ENCODE measurements at regions not wholly inside any gene's neighbourhood (a gene's known extent, or its start where the extent isn't known, plus 50 kb on each side); places are given as distances from the start of the nearest gene placed in this dataset.

DNA sequence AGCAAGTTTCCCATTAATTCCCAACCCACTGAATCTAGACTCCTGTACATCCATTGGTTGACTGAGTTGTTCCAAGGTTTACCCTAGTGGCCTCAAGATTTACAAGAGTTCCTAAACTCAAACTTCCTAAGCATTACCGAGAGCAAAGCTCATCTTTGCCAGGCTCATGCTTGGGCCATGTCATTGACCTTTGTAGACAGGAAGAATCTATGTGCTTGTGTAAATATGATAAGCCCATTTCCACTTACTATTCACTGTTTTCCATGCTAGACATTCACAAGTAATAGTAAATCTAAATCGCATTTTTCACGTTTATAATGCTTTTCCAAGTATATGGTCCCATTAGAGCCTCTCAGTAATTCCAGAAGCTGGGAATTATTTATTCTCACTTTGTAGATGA lies 534.5 kb upstream of the CLINT1 start:
- DNase-seq: no peak

- no peak for DNase-seq
Measured at GRCh38 chr5:158392753-158393152, 533.8 kb upstream of the CLINT1 start.

DNA sequence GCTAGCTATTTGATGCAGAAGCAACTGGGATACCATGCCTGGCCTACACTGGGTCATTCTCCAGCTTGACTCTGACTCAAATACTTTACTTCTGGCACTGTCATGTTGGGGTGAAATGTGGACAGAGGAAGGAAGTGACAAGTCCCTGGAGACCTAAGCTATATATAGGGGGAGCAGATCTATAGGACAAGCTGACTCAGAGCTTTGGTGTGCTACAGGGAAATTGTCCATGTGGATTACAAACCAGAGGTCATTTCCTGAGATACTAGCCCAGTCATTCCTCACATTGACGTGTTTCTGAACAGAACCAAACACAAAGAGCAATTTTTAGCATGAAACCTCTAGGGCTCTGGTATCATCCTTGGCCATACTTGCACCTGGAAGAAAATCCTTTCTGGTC lies 531.6 kb upstream of the CLINT1 start:
- DNase-seq: no peak

- peak in 1 of 2 experiments; percentile 2 for DNase-seq
Measured at GRCh38 chr5:158389786-158390185, 530.8 kb upstream of the CLINT1 start.

GRCh38 chr5:158388021-158388420 lies 529.1 kb upstream of the CLINT1 start:
- DNase-seq: no peak

- no peak for DNase-seq
Measured at GRCh38 chr5:158387499-158387898, 528.6 kb upstream of the CLINT1 start.

- no peak for DNase-seq
Measured at GRCh38 chr5:158385982-158386381, 527.0 kb upstream of the CLINT1 start.

DNA sequence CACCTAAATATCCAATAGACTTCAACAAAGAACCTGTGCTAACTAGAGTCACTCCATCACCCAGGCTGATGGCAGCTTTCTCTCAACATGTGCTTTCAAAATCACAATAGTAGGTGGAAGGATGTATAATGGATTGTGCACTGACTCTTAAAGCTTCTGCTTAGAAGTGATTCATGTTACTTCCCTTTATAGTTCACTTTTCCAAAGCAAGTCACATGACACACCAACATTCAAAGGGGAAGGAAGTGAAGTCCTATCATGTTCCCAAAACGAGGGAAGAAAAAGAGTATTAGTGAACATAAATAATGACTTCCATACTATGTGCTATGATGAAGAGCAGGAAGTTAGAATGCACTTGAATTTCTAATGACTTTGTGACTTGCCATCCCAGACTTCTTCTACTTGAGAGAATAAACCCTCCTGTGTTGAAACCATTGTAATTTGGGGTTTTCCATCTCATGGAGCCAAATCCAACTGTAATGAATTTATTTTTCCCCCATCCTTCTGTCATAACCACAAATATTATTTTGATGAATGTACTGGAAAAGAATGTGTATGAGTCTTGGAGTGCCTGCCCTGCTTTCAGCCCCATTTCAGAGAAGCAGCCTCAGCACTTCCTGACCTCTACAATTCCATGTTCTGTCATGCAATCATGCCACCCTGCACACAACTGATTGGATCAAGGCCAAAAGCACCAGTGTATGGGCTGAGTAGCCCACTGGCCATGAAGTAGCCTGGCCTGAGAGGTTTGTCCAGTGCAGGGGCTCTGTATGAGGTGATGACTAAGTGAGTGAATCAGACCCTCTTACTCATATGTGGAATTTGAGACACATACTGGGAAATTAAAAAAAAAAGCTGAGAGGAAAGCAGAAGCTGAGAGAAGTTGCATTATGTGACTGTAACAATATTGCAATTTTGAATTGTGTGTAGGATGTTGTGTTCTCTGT lies 525.9 kb upstream of the CLINT1 start:
- DNase-seq: no peak

DNA sequence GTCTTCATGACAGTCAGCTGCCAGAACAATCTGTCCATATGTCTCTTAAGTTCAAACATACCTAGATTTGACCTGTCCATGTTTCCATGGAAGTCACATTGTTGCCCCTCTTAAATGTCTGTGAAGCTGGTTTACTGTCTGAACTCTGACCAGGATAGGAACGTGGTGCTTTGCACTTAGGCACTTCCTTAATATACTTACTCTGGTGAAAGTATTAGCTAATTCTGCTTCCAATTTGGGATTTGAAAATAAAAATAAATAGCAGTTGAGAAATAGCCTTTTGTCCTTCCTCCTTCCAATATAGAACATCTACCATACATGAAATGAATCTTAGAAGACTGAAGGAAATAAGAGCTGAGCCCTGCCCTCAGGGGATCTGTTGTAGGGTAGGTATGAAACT lies 524.5 kb upstream of the CLINT1 start:
- DNase-seq: no peak

DNA sequence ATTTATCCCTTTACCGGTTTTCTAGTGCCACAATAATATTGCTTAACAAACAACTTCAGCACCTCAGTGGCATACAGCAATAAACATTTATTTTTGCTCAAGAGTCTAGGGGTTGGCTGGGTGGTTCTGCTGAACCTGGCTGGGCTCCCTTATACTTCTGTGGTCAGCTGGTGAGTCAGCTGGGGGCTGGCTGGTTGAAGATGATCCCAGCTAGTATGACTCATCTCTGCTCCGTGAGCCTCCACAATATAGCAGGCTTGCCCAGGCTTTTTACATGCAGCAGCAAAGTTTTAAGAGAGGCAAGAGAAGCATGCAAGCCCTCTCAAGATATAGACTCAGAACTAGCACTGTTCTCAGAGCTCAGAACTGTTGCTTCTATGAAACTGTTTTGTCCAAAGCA lies 523.5 kb upstream of the CLINT1 start:
- peak in 1 of 2 experiments; percentile 77 for DNase-seq

DNA sequence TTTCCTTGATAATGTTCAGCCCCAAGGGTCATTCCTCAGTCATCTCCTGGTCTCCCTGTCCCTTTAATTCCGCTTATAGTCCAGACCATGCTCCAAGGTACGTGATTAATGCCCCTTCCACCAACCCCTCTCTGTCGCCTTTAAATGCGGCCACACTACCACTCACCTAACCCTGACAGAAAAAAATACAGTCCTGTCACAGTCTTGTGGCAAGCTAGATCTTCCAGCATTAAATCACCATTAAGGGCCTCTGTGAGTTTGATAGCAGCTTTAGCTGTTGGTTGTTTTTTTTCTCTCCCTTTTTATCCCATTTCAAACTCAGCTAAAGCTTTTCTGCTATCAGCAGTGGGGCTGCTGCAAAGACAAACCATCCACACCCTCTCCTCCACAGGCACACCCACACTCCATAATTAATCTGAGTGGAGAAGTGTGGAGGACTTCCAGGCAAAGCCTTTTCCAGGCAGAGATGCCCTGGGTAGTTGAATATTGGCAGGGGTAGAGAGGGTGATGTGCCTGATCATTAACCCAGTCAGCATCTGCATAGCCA lies 522.7 kb upstream of the CLINT1 start:
- no peak for DNase-seq

DNA sequence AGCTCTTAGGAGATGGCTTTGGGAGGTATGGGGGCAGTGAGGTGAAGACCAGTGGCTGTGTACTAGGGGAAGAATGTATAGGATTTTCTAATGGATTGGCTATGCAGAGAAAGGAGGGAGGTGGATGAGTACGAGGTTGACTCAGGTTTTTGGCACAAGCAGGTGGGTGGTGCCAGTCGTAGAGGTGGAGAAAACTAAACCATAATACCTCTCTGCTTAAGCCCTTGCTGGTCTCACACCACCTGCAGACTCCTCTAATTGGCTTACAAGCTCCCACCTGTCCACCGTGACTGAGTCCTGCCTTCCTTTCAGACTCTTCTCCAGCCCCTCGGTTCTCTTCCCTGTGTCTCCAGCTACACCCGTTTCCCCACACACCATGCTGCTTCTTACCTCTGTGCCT lies 521.7 kb upstream of the CLINT1 start:
- DNase-seq: no peak

GRCh38 chr5:158378931-158379330 lies 520.0 kb upstream of the CLINT1 start:
- DNase-seq: peak in 1 of 2 experiments; percentile 1

- no peak for DNase-seq
Measured at GRCh38 chr5:158376679-158377078, 517.7 kb upstream of the CLINT1 start.

DNA sequence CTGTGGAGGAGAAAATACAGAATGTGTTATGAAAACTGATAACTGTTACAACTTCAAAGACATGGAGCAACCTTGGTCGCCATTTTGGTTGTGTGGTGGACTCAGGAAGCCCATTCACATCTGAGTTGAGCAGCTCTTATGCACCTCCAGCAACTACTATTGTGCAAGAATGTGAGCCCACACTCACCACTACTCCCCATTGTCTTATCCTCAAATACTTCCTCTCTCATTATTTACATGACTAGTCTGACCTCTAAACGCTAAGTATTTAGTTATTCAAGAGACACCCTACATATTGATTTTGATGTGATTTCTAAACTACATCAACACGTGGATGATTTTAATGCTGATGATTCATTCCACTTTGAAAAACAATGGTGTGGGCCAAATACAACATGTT lies 516.6 kb upstream of the CLINT1 start:
- no peak for DNase-seq

DNA sequence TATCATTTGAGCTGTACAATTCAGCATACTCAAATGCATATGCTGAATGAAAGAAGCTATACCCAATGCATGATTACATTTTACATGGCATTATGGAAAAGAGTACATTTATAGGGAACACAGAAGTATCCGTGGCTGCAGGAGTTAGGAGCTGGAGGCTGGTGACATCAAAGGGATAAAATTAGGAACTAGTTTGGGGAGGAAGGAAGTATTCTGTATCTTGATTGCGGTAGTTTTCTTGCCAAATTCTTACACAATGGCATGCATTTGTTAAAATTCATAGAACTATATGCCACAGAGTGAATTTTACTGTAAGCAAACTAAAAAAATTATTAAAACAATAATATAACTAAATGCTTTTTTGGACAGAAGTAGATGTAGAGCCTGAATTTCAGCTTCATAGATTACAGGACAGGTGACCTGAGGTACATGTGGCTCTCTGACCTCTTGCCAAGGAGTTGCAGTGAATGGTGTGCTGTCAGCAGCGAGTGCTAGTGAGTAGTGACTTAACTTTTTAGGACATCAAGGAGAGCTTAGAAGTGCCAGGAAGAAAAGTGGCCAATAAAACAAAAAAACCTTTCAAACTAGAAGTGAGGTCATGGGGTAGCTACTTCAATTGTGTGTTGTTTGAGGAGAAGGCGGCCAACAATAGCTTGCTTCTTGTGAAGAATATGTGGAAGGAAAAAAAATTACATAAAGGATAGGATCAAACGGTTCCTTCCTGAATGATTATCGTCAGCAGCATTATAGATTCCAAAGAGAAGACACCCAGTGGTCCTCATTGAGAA lies 514.9 kb upstream of the CLINT1 start:
- no peak for DNase-seq

- DNase-seq: no peak
Measured at GRCh38 chr5:158369241-158369640, 510.3 kb upstream of the CLINT1 start.

DNA sequence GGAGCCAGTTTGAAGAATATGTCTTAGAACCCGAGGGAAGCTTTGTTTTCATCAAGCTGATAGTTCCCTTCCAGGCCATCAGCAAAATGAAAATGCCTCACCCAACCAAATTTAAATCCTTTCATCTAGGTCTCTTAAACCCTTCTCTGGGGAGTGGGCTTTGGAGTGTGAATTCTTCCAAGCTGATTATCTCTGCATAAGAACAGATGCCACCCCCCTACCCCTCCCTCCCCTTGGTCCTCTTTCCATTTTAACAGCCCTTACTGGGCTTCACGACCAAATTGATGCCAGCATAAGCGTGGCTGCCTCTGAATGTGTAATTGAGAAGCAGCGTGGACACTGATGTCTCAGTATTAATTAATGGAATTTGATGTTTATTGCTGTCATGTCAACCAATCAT lies 509.7 kb upstream of the CLINT1 start:
- DNase-seq: no peak

- DNase-seq: no peak
Measured at GRCh38 chr5:158364367-158364766, 505.4 kb upstream of the CLINT1 start.

- DNase-seq: no peak
Measured at GRCh38 chr5:158354958-158355357, 496.0 kb upstream of the CLINT1 start.

GRCh38 chr5:158351485-158352125 lies 492.7 kb upstream of the CLINT1 start:
- DNase-seq: peak in 1 of 2 experiments; percentile 11

DNA sequence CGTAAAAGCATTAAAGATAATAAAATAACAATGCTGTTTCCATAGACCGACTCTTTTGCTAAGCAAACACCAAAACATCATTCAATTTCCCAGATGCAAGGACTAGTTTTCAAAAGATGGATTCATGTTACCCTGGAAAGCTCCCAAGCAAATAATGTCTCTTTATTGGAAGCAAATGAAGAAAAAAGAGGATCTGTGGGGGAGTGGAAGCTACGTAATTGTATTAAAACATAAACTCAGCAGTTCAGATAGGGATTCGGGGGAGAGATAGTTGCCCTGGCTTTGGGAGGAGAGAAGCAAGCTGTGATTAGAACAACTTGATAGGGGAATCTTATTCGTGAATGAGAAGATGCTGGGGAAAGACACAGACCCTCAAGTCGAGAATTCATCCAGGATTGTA lies 491.0 kb upstream of the CLINT1 start:
- DNase-seq: no peak

GRCh38 chr5:158344376-158344775 lies 485.4 kb upstream of the CLINT1 start:
- no peak for DNase-seq

All from NCI-H446 (cell line).